SK-N-MC (cell line): ENCODE measurements at regions not wholly inside any gene's neighbourhood (a gene's known extent, or its start where the extent isn't known, plus 50 kb on each side); places are given as distances from the start of the nearest gene placed in this dataset.
"Not testable (repeated sequence)": the region's sequence is repeated elsewhere in the genome, so short reads cannot be mapped to it uniquely, and the experiment has no call there.

ENCODE experiments used
- DNase-seq: peaks from one replicate; pipeline ENCODE4 v3.0.0-alpha.2; 2011; ENCODE audit warnings: low read depth, low spot score
- H3K27ac ChIP-seq: fragments of 200-600 bp; sonication (generic); 2 replicates; pipeline ENCODE4 v1.5.1; 2016; ENCODE audit warnings: mixed run types
- H3K36me3 ChIP-seq: fragments of 200-600 bp; sonication (generic); 2 replicates; pipeline ENCODE4 v1.6.1; 2017; ENCODE audit warnings: antibody characterized with exemption, low read length, mixed read lengths; ENCODE audit not compliant: insufficient read depth
- H3K4me3 ChIP-seq: fragments of 200-600 bp; sonication (generic); 2 replicates; pipeline ENCODE4 v1.5.1; 2016
- H3K9ac ChIP-seq: fragments of 200-600 bp; sonication (generic); 2 replicates; pipeline ENCODE4 v1.8.0; 2017; ENCODE audit warnings: mixed run types, mixed read lengths; ENCODE audit not compliant: insufficient read length
- H3K9me3 ChIP-seq: fragments of 200-600 bp; sonication (generic); 2 replicates; pipeline ENCODE4 v1.6.1; 2017; ENCODE audit warnings: low read depth, mild to moderate bottlenecking, antibody characterized with exemption, low read length, moderate library complexity, mixed read lengths

- H3K36me3 ChIP-seq, H3K9me3 ChIP-seq, H3K4me3 ChIP-seq, H3K9ac ChIP-seq, DNase-seq, H3K27ac ChIP-seq: not testable (repeated sequence)
Observed at GRCh38 chr20:30300220-30300642, 957.2 kb upstream of the DEFB115 start.

- not testable (repeated sequence) for H3K4me3 ChIP-seq, H3K9me3 ChIP-seq, H3K27ac ChIP-seq, H3K9ac ChIP-seq, H3K36me3 ChIP-seq, DNase-seq
Observed at GRCh38 chr20:30302786-30303185, 954.7 kb upstream of the DEFB115 start.

GRCh38 chr20:30309938-30310337 is 947.5 kb upstream of the DEFB115 start:
- H3K27ac ChIP-seq, H3K36me3 ChIP-seq, H3K9me3 ChIP-seq, DNase-seq, H3K9ac ChIP-seq, H3K4me3 ChIP-seq: not testable (repeated sequence)

- not testable (repeated sequence) for H3K36me3 ChIP-seq, H3K27ac ChIP-seq, H3K9ac ChIP-seq, H3K9me3 ChIP-seq, DNase-seq, H3K4me3 ChIP-seq
Observed at GRCh38 chr20:30310385-30310784, 947.1 kb upstream of the DEFB115 start.

- H3K27ac ChIP-seq, DNase-seq, H3K4me3 ChIP-seq, H3K36me3 ChIP-seq, H3K9ac ChIP-seq, H3K9me3 ChIP-seq: not testable (repeated sequence)
Observed at GRCh38 chr20:30312220-30312619, 945.2 kb upstream of the DEFB115 start.

GRCh38 chr20:30313660-30314059 is 943.8 kb upstream of the DEFB115 start:
- not testable (repeated sequence) for H3K4me3 ChIP-seq, H3K36me3 ChIP-seq, DNase-seq, H3K27ac ChIP-seq, H3K9me3 ChIP-seq, H3K9ac ChIP-seq

- not testable (repeated sequence) for H3K9ac ChIP-seq, H3K36me3 ChIP-seq, DNase-seq, H3K4me3 ChIP-seq, H3K27ac ChIP-seq, H3K9me3 ChIP-seq
Observed at GRCh38 chr20:30316063-30316462, 941.4 kb upstream of the DEFB115 start.

- H3K36me3 ChIP-seq, H3K27ac ChIP-seq, H3K9me3 ChIP-seq, H3K4me3 ChIP-seq, DNase-seq, H3K9ac ChIP-seq: not testable (repeated sequence)
Observed at GRCh38 chr20:30316532-30317299, 940.7 kb upstream of the DEFB115 start.

- not testable (repeated sequence) for H3K4me3 ChIP-seq, H3K27ac ChIP-seq, H3K36me3 ChIP-seq, H3K9ac ChIP-seq, DNase-seq, H3K9me3 ChIP-seq
Observed at GRCh38 chr20:30333744-30334143, 923.7 kb upstream of the DEFB115 start.

GRCh38 chr20:30337556-30337955 is 919.9 kb upstream of the DEFB115 start:
- H3K9ac ChIP-seq, H3K36me3 ChIP-seq, DNase-seq, H3K4me3 ChIP-seq, H3K9me3 ChIP-seq, H3K27ac ChIP-seq: not testable (repeated sequence)

GRCh38 chr20:30348932-30349331 is 908.5 kb upstream of the DEFB115 start:
- DNase-seq, H3K36me3 ChIP-seq, H3K9ac ChIP-seq, H3K9me3 ChIP-seq, H3K4me3 ChIP-seq, H3K27ac ChIP-seq: not testable (repeated sequence)

GRCh38 chr20:30356854-30357467 is 900.5 kb upstream of the DEFB115 start:
- not testable (repeated sequence) for DNase-seq, H3K9me3 ChIP-seq, H3K9ac ChIP-seq, H3K36me3 ChIP-seq, H3K4me3 ChIP-seq, H3K27ac ChIP-seq

GRCh38 chr20:30361756-30362155 is 895.7 kb upstream of the DEFB115 start:
- H3K36me3 ChIP-seq, H3K9ac ChIP-seq, DNase-seq, H3K4me3 ChIP-seq, H3K9me3 ChIP-seq, H3K27ac ChIP-seq: not testable (repeated sequence)

- not testable (repeated sequence) for H3K36me3 ChIP-seq, H3K9me3 ChIP-seq, H3K9ac ChIP-seq, DNase-seq, H3K27ac ChIP-seq
- 0 out of 2 replicates have a peak overlapping the region, but pooled peaks have one; percentile 25 for H3K4me3 ChIP-seq
Observed at GRCh38 chr20:30376430-30376766, 881.1 kb upstream of the DEFB115 start.
